ENCODE measurements at regions not wholly inside any gene's neighbourhood (a gene's known extent, or its start where the extent isn't known, plus 50 kb on each side); places are given as distances from the start of the nearest gene placed in this dataset.

DNA sequence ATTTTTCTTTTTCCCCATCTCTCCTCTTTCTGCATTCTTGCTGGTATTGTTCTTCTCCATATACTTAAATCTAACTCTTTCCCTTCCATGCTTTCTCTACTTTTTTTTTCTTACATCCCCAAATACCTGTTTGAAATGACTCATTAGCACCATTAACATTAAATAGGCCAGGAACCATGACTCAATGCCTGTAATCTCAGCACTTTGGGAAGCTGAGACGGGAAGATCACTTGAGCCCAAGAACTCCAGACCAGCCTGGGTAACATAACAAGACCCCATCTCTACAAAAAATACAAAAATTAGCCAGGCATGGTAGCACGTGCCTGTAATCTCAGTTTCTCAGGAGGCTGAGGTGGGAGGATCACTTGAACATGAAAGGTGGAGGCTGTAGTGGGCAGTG is 1026.8 kb downstream of the GATA3 start:
- intact Hi-C loops (cut with micrococcal nuclease): no loop called here
- Histone ChIP-seq H2AFZ (ENCODE audit: low read depth, low read length, poor library complexity, severe bottlenecking) (no peak overlapping the region), H3K79me2 (ENCODE audit: insufficient read depth, low read length) (no peaks in the 10 kb centered on the region), H3K9me3 (ENCODE audit: control insufficient read depth in 1 of 2, insufficient read depth in 1 of 2, low read depth in 1 of 2, low read length in 2 of 2) (peaks cover 1 to 12% of the 10 kb centered on the region in 2 experiments; a peak in 2 of 4 replicates), H3K4me3 (replicated peaks in 1 of 2; ENCODE audit: low read depth in 1 of 2, low read length in 2 of 2) (no peak overlapping the region), H3K27ac (ENCODE audit: low read depth, low read length) (no peak overlapping the region), H3K27me3 (ENCODE audit: insufficient read depth, low read length) (no peaks in the 10 kb centered on the region), H3K4me1 (ENCODE audit: control insufficient read depth in 1 of 2, insufficient read depth in 2 of 2, low read length in 2 of 2) (no peaks in the 10 kb centered on the region), H3K9me2 (ENCODE audit: insufficient read depth) (no peaks in the 10 kb centered on the region), H3K36me3 (ENCODE audit: control insufficient read depth in 1 of 2, insufficient read depth in 2 of 2, low read length in 2 of 2) (no peaks in the 10 kb centered on the region), H3K9ac (ENCODE audit: low read length) (no peak overlapping the region), H3K4me2 (ENCODE audit: low read length) (no peak overlapping the region), H4K20me1 (ENCODE audit: insufficient read depth) (no peaks in the 10 kb centered on the region)
- RAD21 ChIA-PET (ENCODE audit: low non-redundant PET in 1 of 2, low total read pairs in 2 of 2, uncharacterized antibody in 2 of 2, unreplicated experiment in 2 of 2): no interaction called here
- POLR2A ChIA-PET: no interaction called here
- TF ChIP-seq ELF1 (IDR thresholded peaks at IDR 0.05; ENCODE audit: borderline replicate concordance, low read depth) (no peak), YY1 (IDR thresholded peaks at IDR 0.05; ENCODE audit: extremely low read depth, insufficient replicate concordance, low read depth, low read length) (no peak), JUND (IDR thresholded peaks at IDR 0.05) (no peak), TCF7L2 (IDR thresholded peaks at IDR 0.05; ENCODE audit: borderline replicate concordance, extremely low read depth, insufficient read depth, insufficient read length) (no peak), SP1 (IDR thresholded peaks at IDR 0.05; ENCODE audit: low read depth) (no peak), SIN3A (IDR thresholded peaks at IDR 0.05; ENCODE audit: low read depth) (no peak), POLR2AphosphoS5 (IDR thresholded peaks at IDR 0.05; ENCODE audit: low read depth, low read length) (no peak), SRF (IDR thresholded peaks at IDR 0.05; ENCODE audit: low read depth) (no peak), ZFX (IDR thresholded peaks at IDR 0.05) (no peak), POLR2A (IDR thresholded peaks at IDR 0.05; ENCODE audit: borderline replicate concordance, extremely low read depth, insufficient read depth, insufficient read length) (no peak), FOSL1 (IDR thresholded peaks at IDR 0.05; ENCODE audit: low read depth) (no peak), CEBPB (IDR thresholded peaks at IDR 0.05; ENCODE audit: low read depth) (no peak)
- TF ChIP-seq, protein P1, sequence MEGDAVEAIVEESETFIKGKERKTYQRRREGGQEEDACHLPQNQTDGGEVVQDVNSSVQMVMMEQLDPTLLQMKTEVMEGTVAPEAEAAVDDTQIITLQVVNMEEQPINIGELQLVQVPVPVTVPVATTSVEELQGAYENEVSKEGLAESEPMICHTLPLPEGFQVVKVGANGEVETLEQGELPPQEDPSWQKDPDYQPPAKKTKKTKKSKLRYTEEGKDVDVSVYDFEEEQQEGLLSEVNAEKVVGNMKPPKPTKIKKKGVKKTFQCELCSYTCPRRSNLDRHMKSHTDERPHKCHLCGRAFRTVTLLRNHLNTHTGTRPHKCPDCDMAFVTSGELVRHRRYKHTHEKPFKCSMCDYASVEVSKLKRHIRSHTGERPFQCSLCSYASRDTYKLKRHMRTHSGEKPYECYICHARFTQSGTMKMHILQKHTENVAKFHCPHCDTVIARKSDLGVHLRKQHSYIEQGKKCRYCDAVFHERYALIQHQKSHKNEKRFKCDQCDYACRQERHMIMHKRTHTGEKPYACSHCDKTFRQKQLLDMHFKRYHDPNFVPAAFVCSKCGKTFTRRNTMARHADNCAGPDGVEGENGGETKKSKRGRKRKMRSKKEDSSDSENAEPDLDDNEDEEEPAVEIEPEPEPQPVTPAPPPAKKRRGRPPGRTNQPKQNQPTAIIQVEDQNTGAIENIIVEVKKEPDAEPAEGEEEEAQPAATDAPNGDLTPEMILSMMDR (IDR thresholded peaks at IDR 0.05 in 2 of 3, conservative IDR thresholded peaks at IDR 0.05 in 1 of 3; ENCODE audit: borderline replicate concordance in 1 of 3, insufficient read depth in 1 of 3, low read depth in 2 of 3, low read length in 2 of 3): no peak
- TF ChIP-seq, protein P2, sequence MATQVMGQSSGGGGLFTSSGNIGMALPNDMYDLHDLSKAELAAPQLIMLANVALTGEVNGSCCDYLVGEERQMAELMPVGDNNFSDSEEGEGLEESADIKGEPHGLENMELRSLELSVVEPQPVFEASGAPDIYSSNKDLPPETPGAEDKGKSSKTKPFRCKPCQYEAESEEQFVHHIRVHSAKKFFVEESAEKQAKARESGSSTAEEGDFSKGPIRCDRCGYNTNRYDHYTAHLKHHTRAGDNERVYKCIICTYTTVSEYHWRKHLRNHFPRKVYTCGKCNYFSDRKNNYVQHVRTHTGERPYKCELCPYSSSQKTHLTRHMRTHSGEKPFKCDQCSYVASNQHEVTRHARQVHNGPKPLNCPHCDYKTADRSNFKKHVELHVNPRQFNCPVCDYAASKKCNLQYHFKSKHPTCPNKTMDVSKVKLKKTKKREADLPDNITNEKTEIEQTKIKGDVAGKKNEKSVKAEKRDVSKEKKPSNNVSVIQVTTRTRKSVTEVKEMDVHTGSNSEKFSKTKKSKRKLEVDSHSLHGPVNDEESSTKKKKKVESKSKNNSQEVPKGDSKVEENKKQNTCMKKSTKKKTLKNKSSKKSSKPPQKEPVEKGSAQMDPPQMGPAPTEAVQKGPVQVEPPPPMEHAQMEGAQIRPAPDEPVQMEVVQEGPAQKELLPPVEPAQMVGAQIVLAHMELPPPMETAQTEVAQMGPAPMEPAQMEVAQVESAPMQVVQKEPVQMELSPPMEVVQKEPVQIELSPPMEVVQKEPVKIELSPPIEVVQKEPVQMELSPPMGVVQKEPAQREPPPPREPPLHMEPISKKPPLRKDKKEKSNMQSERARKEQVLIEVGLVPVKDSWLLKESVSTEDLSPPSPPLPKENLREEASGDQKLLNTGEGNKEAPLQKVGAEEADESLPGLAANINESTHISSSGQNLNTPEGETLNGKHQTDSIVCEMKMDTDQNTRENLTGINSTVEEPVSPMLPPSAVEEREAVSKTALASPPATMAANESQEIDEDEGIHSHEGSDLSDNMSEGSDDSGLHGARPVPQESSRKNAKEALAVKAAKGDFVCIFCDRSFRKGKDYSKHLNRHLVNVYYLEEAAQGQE (IDR thresholded peaks at IDR 0.05; ENCODE audit: low read depth): no peak
- TF ChIP-seq, protein P3, sequence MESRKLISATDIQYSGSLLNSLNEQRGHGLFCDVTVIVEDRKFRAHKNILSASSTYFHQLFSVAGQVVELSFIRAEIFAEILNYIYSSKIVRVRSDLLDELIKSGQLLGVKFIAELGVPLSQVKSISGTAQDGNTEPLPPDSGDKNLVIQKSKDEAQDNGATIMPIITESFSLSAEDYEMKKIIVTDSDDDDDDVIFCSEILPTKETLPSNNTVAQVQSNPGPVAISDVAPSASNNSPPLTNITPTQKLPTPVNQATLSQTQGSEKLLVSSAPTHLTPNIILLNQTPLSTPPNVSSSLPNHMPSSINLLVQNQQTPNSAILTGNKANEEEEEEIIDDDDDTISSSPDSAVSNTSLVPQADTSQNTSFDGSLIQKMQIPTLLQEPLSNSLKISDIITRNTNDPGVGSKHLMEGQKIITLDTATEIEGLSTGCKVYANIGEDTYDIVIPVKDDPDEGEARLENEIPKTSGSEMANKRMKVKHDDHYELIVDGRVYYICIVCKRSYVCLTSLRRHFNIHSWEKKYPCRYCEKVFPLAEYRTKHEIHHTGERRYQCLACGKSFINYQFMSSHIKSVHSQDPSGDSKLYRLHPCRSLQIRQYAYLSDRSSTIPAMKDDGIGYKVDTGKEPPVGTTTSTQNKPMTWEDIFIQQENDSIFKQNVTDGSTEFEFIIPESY (IDR thresholded peaks at IDR 0.05; ENCODE audit: extremely low read depth, insufficient replicate concordance, low read length): no peak
- TF ChIP-seq, protein P4, sequence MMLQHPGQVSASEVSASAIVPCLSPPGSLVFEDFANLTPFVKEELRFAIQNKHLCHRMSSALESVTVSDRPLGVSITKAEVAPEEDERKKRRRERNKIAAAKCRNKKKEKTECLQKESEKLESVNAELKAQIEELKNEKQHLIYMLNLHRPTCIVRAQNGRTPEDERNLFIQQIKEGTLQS (IDR thresholded peaks at IDR 0.05): no peak
- CTCF ChIA-PET: no interaction called here
- BruUV-seq (replicated peaks): no TSS peak
- no peak for DNase-seq (ENCODE audit: low read depth, low spot score)
- ATAC-seq: no peak

Data from HCT116 (cell line).